Panc1 (cell line): ENCODE measurements at regions not wholly inside any gene's neighbourhood (a gene's known extent, or its start where the extent isn't known, plus 50 kb on each side); places are given as distances from the start of the nearest gene placed in this dataset.

Source experiments
- CTCF ChIP-seq: fragments of 450-650 bp; IDR thresholded peaks from 2 replicates; pipeline ENCODE4 v1.5.1; 2017; ENCODE audit warnings: mild to moderate bottlenecking
- SIN3A ChIP-seq: IDR thresholded peaks from 2 replicates; pipeline ENCODE4 v1.6.1; 2012; ENCODE audit warnings: low read depth, mild to moderate bottlenecking, low read length, moderate library complexity, borderline replicate concordance; ENCODE audit not compliant: insufficient read depth

GRCh38 chr6:22852101-22852500 lies 282.7 kb downstream of the HDGFL1 start:
- TF ChIP-seq CTCF (no peak), SIN3A (no peak)
